GM18861 (cell line): ENCODE measurements at regions not wholly inside any gene's neighbourhood (a gene's known extent, or its start where the extent isn't known, plus 50 kb on each side); places are given as distances from the start of the nearest gene placed in this dataset.
"Not testable (repeated sequence)": the region's sequence is repeated elsewhere in the genome, so short reads cannot be mapped to it uniquely, and the experiment has no call there.

Experiments used
- ATAC-seq: cut with Tn5 transposase; IDR thresholded peaks from one replicate; pipeline ENCODE4 v1.9.1; 2021; ENCODE audit not compliant: unreplicated experiment

- ATAC-seq = no peak
Measured at GRCh38 chr14:25699981-25700380, 650.0 kb upstream of the STXBP6 start.

- no peak for ATAC-seq
Measured at GRCh38 chr14:25698111-25698510, 648.2 kb upstream of the STXBP6 start.

GRCh38 chr14:25696176-25696575, 646.2 kb upstream of the STXBP6 start:
- no peak for ATAC-seq

- ATAC-seq = no peak
Measured at GRCh38 chr14:25685004-25685403, 635.1 kb upstream of the STXBP6 start.

- no peak for ATAC-seq
Measured at GRCh38 chr14:25680934-25681333, 631.0 kb upstream of the STXBP6 start.

GRCh38 chr14:25680511-25680910, 630.6 kb upstream of the STXBP6 start:
- not testable (repeated sequence) for ATAC-seq

GRCh38 chr14:25677111-25677510, 627.2 kb upstream of the STXBP6 start:
- no peak for ATAC-seq

- ATAC-seq = no peak
Measured at GRCh38 chr14:25667387-25667786, 617.4 kb upstream of the STXBP6 start.

GRCh38 chr14:25666877-25667276, 616.9 kb upstream of the STXBP6 start:
- ATAC-seq = no peak

GRCh38 chr14:25658988-25659387, 609.0 kb upstream of the STXBP6 start:
- ATAC-seq = no peak

- no peak for ATAC-seq
Measured at GRCh38 chr14:25630447-25630846, 580.5 kb upstream of the STXBP6 start.

GRCh38 chr14:25628978-25629377, 579.0 kb upstream of the STXBP6 start:
- ATAC-seq = no peak

GRCh38 chr14:25628390-25628789, 578.4 kb upstream of the STXBP6 start:
- ATAC-seq = no peak

- no peak for ATAC-seq
Measured at GRCh38 chr14:25626986-25627385, 577.0 kb upstream of the STXBP6 start.

GRCh38 chr14:25622763-25623162, 572.8 kb upstream of the STXBP6 start:
- no peak for ATAC-seq

- no peak for ATAC-seq
Measured at GRCh38 chr14:25620515-25620914, 570.6 kb upstream of the STXBP6 start.

GRCh38 chr14:25615174-25615573, 565.2 kb upstream of the STXBP6 start:
- ATAC-seq = no peak

GRCh38 chr14:25607192-25607591, 557.2 kb upstream of the STXBP6 start:
- no peak for ATAC-seq

- ATAC-seq = no peak
Measured at GRCh38 chr14:25602106-25602505, 552.2 kb upstream of the STXBP6 start.

GRCh38 chr14:25588751-25589150, 538.8 kb upstream of the STXBP6 start:
- no peak for ATAC-seq

- ATAC-seq = no peak
Measured at GRCh38 chr14:25574628-25575325, 524.8 kb upstream of the STXBP6 start.

GRCh38 chr14:25570483-25570882, 520.5 kb upstream of the STXBP6 start:
- no peak for ATAC-seq

- no peak for ATAC-seq
Measured at GRCh38 chr14:25557466-25557865, 507.5 kb upstream of the STXBP6 start.
